ENCODE measurements at regions not wholly inside any gene's neighbourhood (a gene's known extent, or its start where the extent isn't known, plus 50 kb on each side); places are given as distances from the start of the nearest gene placed in this dataset.

DNA sequence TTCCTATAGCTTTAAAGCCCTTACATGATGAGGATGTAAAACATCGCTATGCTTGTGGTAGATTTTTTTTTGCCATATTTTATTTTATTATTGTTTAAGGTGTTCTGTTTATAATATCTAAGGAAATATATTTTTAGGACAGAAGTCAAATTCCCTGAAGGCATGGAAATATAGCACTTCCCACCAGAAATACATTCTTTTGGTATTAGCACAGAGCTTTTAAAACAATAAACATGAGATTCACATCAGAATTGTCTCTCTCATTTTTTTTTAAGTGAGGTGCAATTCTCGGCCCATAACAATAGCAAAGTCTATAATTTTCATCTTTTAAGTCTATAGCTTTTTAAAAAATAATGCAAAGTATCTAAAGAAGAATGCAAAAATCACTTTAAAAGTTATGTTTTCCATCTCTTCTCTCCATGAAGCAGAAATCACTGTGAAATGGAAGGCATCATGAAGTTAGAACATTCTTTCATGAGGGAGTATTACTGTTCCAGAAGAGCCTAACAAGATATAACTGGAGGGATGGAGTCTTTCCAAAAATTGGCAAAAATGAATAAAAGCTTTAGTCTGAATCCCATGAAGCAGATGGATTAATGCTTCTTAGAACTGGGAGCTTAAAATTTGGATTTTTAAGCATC, 283.6 kb upstream of the TRIB2 start:
- no peaks in the 10 kb centered on the region for H3K27me3 Mint-ChIP-seq
- H3K4me1 Mint-ChIP-seq, result peaks cover 31 to 61% (median 47%) of the 10 kb centered on the region in 4 donors
- Histone ChIP-seq H3K4me1 (ENCODE audit: insufficient read depth, low read length) (peaks cover 47% of the 10 kb centered on the region), H3K4me3 (ENCODE audit: low read length in 2 of 2) (no peak overlapping the region), H3K27me3 (ENCODE audit: insufficient read depth, low read length) (no peaks in the 10 kb centered on the region), H3K9me3 (ENCODE audit: control insufficient read depth in 1 of 2, low read length in 2 of 2) (no peaks in the 10 kb centered on the region), H3K36me3 (ENCODE audit: insufficient read depth, low read length) (no peaks in the 10 kb centered on the region), H3K27ac (ENCODE audit: low read depth, low read length) (no peak overlapping the region)
- no peaks in the 10 kb centered on the region for H3K9me3 Mint-ChIP-seq
- intact Hi-C loops (cut with micrococcal nuclease), result loop anchor here (5.0 kb wide), 2 partner anchors 124 to 284 kb away; partner anchors contain the start of gene TRIB2
- POLR2A ChIA-PET (ENCODE audit: partially characterized antibody), result interaction anchor here (0.6 to 2.6 kb wide), 6 partner anchors 130 to 687 kb away, joined by 3 to 36 read pairs (median 3); partner anchors contain the start of genes LPIN1 and TRIB2
- H3K36me3 Mint-ChIP-seq, result no peaks in the 10 kb centered on the region
- no peak overlapping the region for H3K27ac Mint-ChIP-seq
- H3K4me3 Mint-ChIP-seq, result no peak overlapping the region
- CTCF ChIA-PET (ENCODE audit: partially characterized antibody), result interaction anchor here (0.7 to 5.9 kb wide), 16 partner anchors 8 to 574 kb away, joined by 3 to 64 read pairs (median 5); partner anchors contain the start of gene TRIB2
- DNase-seq, result no peak

DNA sequence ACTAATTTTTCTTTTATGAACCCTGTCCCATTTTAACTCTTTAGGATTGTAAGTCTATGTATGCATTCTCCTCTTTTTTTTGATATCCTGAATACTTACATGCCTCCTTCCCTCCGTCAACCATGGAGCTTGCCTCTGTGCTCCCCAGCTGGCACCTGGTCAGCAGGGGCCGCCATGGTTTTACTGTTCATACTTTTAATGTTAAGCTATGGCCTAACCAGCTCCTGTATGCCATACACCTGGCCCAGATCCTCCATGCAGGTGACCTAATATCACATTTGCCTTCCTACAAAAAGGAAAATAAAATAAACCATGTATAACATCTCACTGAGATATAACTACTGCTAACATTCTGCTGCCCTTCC, 283.1 kb upstream of the TRIB2 start:
- peak overlapping the region in 1 of 7 donors; percentile 52 for H3K27ac Mint-ChIP-seq
- POLR2A ChIA-PET (ENCODE audit: partially characterized antibody), result interaction anchor here (0.9 to 2.6 kb wide), 5 partner anchors 129 to 424 kb away, joined by 3 to 36 read pairs (median 3); partner anchors contain the start of gene TRIB2
- no peaks in the 10 kb centered on the region for H3K36me3 ChIP-seq (ENCODE audit: insufficient read depth, low read length)
- peaks cover 47% of the 10 kb centered on the region for H3K4me1 ChIP-seq (ENCODE audit: insufficient read depth, low read length)
- H3K27me3 Mint-ChIP-seq, result no peaks in the 10 kb centered on the region
- DNase-seq, result no peak
- intact Hi-C loops (cut with micrococcal nuclease), result loop anchor here (5.0 kb wide), 2 partner anchors 124 to 284 kb away; partner anchors contain the start of gene TRIB2
- no peak overlapping the region for H3K4me3 Mint-ChIP-seq
- no peak overlapping the region for H3K4me3 ChIP-seq (ENCODE audit: low read length in 2 of 2)
- peaks cover 29 to 61% (median 43%) of the 10 kb centered on the region in 4 donors for H3K4me1 Mint-ChIP-seq
- H3K9me3 Mint-ChIP-seq, result no peaks in the 10 kb centered on the region
- CTCF ChIA-PET (ENCODE audit: partially characterized antibody), result interaction anchor here (0.7 to 5.9 kb wide), 16 partner anchors 9 to 573 kb away, joined by 3 to 64 read pairs (median 5); partner anchors contain the start of gene TRIB2
- no peaks in the 10 kb centered on the region for H3K36me3 Mint-ChIP-seq
- H3K27me3 ChIP-seq (ENCODE audit: insufficient read depth, low read length), result no peaks in the 10 kb centered on the region
- no peak overlapping the region for H3K27ac ChIP-seq (ENCODE audit: low read depth, low read length)
- no peaks in the 10 kb centered on the region for H3K9me3 ChIP-seq (ENCODE audit: control insufficient read depth in 1 of 2, low read length in 2 of 2)

DNA sequence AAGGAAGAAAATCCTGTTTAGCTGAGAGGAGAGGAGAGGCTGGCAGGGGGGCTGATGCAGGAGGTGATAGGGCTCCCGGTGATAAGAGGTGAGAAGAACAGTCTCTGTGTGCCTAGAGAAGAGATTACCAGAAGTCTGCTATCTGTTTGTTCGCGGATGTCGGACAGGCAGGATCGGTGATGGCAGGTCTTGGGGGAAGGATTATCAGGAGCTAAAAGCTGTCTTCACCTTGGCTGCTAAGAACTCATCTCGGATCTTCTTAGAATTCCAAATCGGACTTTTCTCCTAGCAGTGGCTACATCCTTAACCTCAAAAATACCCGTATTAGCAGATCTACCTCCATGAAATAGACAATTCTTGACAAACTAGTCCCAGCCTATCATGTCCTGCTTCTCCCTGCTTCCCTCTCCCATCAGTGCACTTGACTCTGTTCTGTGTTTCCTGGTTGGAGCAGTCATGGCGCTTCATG, 282.1 kb upstream of the TRIB2 start:
- ChIA-PET POLR2A (ENCODE audit: partially characterized antibody) (interaction anchor here (2.6 kb wide), 1 partner anchor 281 kb away, joined by 36 read pairs; the partner anchor contains the start of gene TRIB2), CTCF (ENCODE audit: partially characterized antibody) (interaction anchor here (5.9 kb wide), 1 partner anchor 282 kb away, joined by 64 read pairs; the partner anchor contains the start of gene TRIB2)
- no peak for DNase-seq

DNA sequence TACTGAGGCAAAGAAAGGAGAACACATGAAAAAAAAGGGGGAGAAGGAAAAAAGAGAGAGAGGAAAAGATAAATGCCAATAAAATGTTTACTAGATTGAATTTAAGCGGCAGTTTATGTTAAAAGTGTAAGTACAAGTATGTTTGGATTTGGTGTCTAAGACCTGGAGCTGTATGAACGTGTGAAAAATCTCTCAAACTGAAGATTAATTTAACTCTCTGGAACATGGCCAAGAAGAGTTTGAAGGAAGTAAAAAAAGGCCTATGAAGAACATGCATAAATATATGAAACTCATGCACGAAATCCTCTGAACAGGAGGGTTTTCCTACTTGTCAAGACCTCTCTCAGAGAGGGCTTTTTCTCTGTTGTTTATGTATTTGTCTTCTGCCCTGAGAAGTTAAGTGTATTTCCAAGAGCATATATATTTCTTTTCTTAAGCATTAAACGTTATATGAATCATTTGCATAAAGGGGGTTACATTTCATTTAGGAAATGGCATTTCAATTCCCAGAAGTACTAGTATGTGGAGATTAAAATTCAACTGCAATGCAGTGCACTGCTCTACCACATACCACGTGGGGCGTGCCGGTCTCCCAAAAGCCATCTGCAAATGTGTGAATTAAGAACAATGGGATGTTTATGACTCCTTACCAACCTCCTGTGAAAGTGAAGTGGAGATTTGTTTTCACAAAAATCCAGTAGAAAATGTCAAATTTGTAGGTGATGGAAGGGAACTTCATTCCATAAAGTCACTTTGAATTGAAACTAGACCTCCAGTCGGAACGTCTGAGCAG, 281.1 kb upstream of the TRIB2 start:
- Histone ChIP-seq H3K27me3 (ENCODE audit: insufficient read depth, low read length) (no peaks in the 10 kb centered on the region), H3K4me1 (ENCODE audit: insufficient read depth, low read length) (peaks cover 37% of the 10 kb centered on the region), H3K9me3 (ENCODE audit: control insufficient read depth in 1 of 2, low read length in 2 of 2) (no peaks in the 10 kb centered on the region), H3K4me3 (ENCODE audit: low read length in 2 of 2) (no peak overlapping the region), H3K27ac (ENCODE audit: low read depth, low read length) (no peak overlapping the region), H3K36me3 (ENCODE audit: insufficient read depth, low read length) (no peaks in the 10 kb centered on the region)
- Mint-ChIP-seq H3K4me3 (no peak overlapping the region), H3K36me3 (no peaks in the 10 kb centered on the region), H3K4me1 (peaks cover 19 to 52% (median 25%) of the 10 kb centered on the region in 4 donors), H3K9me3 (no peaks in the 10 kb centered on the region), H3K27me3 (no peaks in the 10 kb centered on the region), H3K27ac (peak overlapping the region in 1 of 7 donors; percentile 53)
- DNase-seq, result no peak
- ChIA-PET CTCF (ENCODE audit: partially characterized antibody) (interaction anchor here (1.6 to 5.9 kb wide), 2 partner anchors 281 to 571 kb away, joined by 3 to 64 read pairs; partner anchors contain the start of gene TRIB2), POLR2A (ENCODE audit: partially characterized antibody) (no interaction called here)
- intact Hi-C loops (cut with micrococcal nuclease), result no loop called here

More for the DNA sequence above, 282.1 kb upstream of the TRIB2 start:
- Histone ChIP-seq H3K36me3 (ENCODE audit: insufficient read depth, low read length) (no peaks in the 10 kb centered on the region), H3K27ac (ENCODE audit: low read depth, low read length) (no peak overlapping the region), H3K27me3 (ENCODE audit: insufficient read depth, low read length) (no peaks in the 10 kb centered on the region), H3K9me3 (ENCODE audit: control insufficient read depth in 1 of 2, low read length in 2 of 2) (no peaks in the 10 kb centered on the region), H3K4me3 (ENCODE audit: low read length in 2 of 2) (no peak overlapping the region), H3K4me1 (ENCODE audit: insufficient read depth, low read length) (peaks cover 44% of the 10 kb centered on the region)
- no peaks in the 10 kb centered on the region for H3K27me3 Mint-ChIP-seq
- H3K27ac Mint-ChIP-seq, result no peak overlapping the region
- H3K4me1 Mint-ChIP-seq, result peaks cover 26 to 53% (median 34%) of the 10 kb centered on the region in 4 donors
- intact Hi-C loops (cut with micrococcal nuclease), result loop anchor here (5.0 kb wide), 2 partner anchors 123 to 283 kb away; partner anchors contain the start of gene TRIB2
- peak overlapping the region in 1 of 8 donors; percentile 23 for H3K4me3 Mint-ChIP-seq
- no peaks in the 10 kb centered on the region for H3K36me3 Mint-ChIP-seq
- no peaks in the 10 kb centered on the region for H3K9me3 Mint-ChIP-seq

DNA sequence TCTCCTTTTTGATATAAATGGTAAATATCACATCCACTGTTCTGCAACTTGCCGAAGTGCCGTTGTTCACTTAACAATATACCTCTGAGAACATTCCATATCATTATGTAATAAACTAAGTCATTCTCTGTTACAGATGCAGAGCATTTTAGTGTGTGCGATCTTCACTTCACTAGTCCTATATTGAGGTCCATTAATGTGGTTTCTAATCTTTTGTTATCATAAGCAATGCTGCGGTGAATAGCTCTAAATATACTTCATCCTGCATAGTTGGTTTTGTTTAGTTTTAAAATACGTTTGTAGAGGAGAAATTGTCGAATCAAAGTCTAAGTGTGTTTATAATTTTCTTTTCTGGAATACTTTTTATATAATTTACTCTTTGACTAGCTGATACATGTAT, 280.3 kb upstream of the TRIB2 start:
- intact Hi-C loops (cut with micrococcal nuclease), result no loop called here
- H3K4me3 Mint-ChIP-seq, result peak overlapping the region in 6 of 8 donors; percentile 15 to 69 (median 36)
- no peaks in the 10 kb centered on the region for H3K36me3 ChIP-seq (ENCODE audit: insufficient read depth, low read length)
- H3K27ac Mint-ChIP-seq, result no peak overlapping the region
- H3K4me1 Mint-ChIP-seq, result peaks cover 20 to 56% (median 27%) of the 10 kb centered on the region in 4 donors
- no peak for DNase-seq
- H3K27ac ChIP-seq (ENCODE audit: low read depth, low read length), result no peak overlapping the region
- H3K27me3 ChIP-seq (ENCODE audit: insufficient read depth, low read length), result no peaks in the 10 kb centered on the region
- H3K4me3 ChIP-seq (ENCODE audit: low read length in 2 of 2), result no peak overlapping the region
- H3K9me3 Mint-ChIP-seq, result no peaks in the 10 kb centered on the region
- ChIA-PET CTCF (ENCODE audit: partially characterized antibody) (interaction anchor here (1.5 to 5.9 kb wide), 4 partner anchors 51 to 570 kb away, joined by 3 to 64 read pairs (median 8); partner anchors contain the start of gene TRIB2), POLR2A (ENCODE audit: partially characterized antibody) (interaction anchor here (2.3 kb wide), 1 partner anchor 280 kb away, joined by 16 read pairs; the partner anchor contains the start of gene TRIB2)
- no peaks in the 10 kb centered on the region for H3K27me3 Mint-ChIP-seq
- peaks cover 40% of the 10 kb centered on the region for H3K4me1 ChIP-seq (ENCODE audit: insufficient read depth, low read length)
- H3K9me3 ChIP-seq (ENCODE audit: control insufficient read depth in 1 of 2, low read length in 2 of 2), result no peaks in the 10 kb centered on the region
- H3K36me3 Mint-ChIP-seq, result no peaks in the 10 kb centered on the region

DNA sequence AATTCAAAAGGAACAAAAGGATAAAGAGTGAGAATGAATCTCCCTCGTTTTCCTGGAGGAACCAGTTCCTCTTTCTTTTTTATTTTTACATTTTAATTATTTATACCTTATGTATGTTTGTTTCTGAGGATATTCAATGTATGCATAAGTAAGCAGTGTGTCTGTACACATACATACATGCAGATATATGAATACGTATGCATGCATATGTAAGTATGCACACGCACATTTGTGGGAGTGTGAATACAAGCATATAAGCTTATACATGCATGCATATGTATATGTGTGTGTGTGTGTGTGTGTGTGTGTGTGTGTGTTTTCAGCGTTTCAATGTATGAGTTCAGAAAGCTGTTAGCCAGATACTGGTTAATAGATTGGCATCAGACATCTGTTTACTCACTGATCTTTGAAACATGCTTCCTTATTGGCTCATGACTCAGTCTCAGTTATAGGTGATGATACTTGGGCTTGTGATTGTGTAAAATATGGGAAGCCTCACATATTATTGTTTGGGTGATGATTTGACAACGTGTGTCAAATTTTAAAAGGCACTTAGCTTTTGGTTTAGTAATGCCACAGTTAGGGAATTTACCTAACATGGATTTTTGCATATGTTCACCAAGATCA, 279.7 kb upstream of the TRIB2 start:
- H3K27ac Mint-ChIP-seq, result peak overlapping the region in 1 of 7 donors; percentile 18

More for the DNA sequence above, 279.7 kb upstream of the TRIB2 start:
- Histone ChIP-seq H3K9me3 (ENCODE audit: control insufficient read depth in 1 of 2, low read length in 2 of 2) (no peaks in the 10 kb centered on the region), H3K27ac (ENCODE audit: low read depth, low read length) (no peak overlapping the region), H3K4me3 (ENCODE audit: low read length in 2 of 2) (no peak overlapping the region), H3K36me3 (ENCODE audit: insufficient read depth, low read length) (no peaks in the 10 kb centered on the region), H3K27me3 (ENCODE audit: insufficient read depth, low read length) (no peaks in the 10 kb centered on the region), H3K4me1 (ENCODE audit: insufficient read depth, low read length) (peaks cover 40% of the 10 kb centered on the region)
- Mint-ChIP-seq H3K27me3 (no peaks in the 10 kb centered on the region), H3K36me3 (no peaks in the 10 kb centered on the region), H3K4me1 (peaks cover 25 to 62% (median 33%) of the 10 kb centered on the region in 4 donors), H3K4me3 (peak overlapping the region in 1 of 8 donors; percentile 69), H3K9me3 (no peaks in the 10 kb centered on the region)
- ChIA-PET CTCF (ENCODE audit: partially characterized antibody) (interaction anchor here (0.9 to 5.9 kb wide), 6 partner anchors 51 to 570 kb away, joined by 3 to 64 read pairs (median 4); partner anchors contain the start of gene TRIB2), POLR2A (ENCODE audit: partially characterized antibody) (interaction anchor here (1.1 to 2.3 kb wide), 4 partner anchors 10 to 286 kb away, joined by 3 to 16 read pairs (median 4); partner anchors contain the start of gene TRIB2)
- no peak for DNase-seq
- intact Hi-C loops (cut with micrococcal nuclease), result no loop called here

All from CD4-positive, alpha-beta memory T cell (primary cell).